Choroid plexus epithelial cell (primary cell): ENCODE measurements at regions not wholly inside any gene's neighbourhood (a gene's known extent, or its start where the extent isn't known, plus 50 kb on each side); places are given as distances from the start of the nearest gene placed in this dataset.

Experiments used
- DNase-seq: peaks from one replicate; pipeline ENCODE4 v3.0.0-alpha.2; 2010; ENCODE audit warnings: low read depth
- H3K4me3 ChIP-seq: 2 replicates; pipeline ENCODE4 v1.5.1; 2011; ENCODE audit warnings: low read depth, mild to moderate bottlenecking, control low read depth, low read length, moderate library complexity
- CTCF ChIP-seq: conservative IDR thresholded peaks from 2 replicates; pipeline ENCODE4 v1.5.1; 2011; ENCODE audit warnings: low read depth, mild to moderate bottlenecking, control low read depth, inconsistent platforms, low read length, moderate library complexity

- TF ChIP-seq CTCF, result no peak
- H3K4me3 ChIP-seq, result no peak overlapping the region
- DNase-seq, result no peak
These were observed 197.5 kb upstream of the SEMA3D start for GRCh38 chr7:85384392-85384791.

GRCh38 chr7:85381212-85381611, 194.4 kb upstream of the SEMA3D start:
- no peak overlapping the region for H3K4me3 ChIP-seq
- TF ChIP-seq CTCF, result no peak
- DNase-seq, result no peak

GRCh38 chr7:85376589-85376988, 189.7 kb upstream of the SEMA3D start:
- no peak for DNase-seq
- TF ChIP-seq CTCF, result no peak
- no peak overlapping the region for H3K4me3 ChIP-seq

GRCh38 chr7:85356916-85357315, 170.1 kb upstream of the SEMA3D start:
- DNase-seq, result no peak
- TF ChIP-seq CTCF, result no peak
- H3K4me3 ChIP-seq, result no peak overlapping the region

GRCh38 chr7:85343484-85343883, 156.6 kb upstream of the SEMA3D start:
- TF ChIP-seq CTCF, result no peak
- no peak overlapping the region for H3K4me3 ChIP-seq
- DNase-seq, result no peak

GRCh38 chr7:85342781-85343180, 155.9 kb upstream of the SEMA3D start:
- no peak for TF ChIP-seq CTCF
- no peak overlapping the region for H3K4me3 ChIP-seq
- no peak for DNase-seq

- no peak for TF ChIP-seq CTCF
- peak; percentile 28 for DNase-seq
- no peak overlapping the region for H3K4me3 ChIP-seq
These were observed 155.1 kb upstream of the SEMA3D start for GRCh38 chr7:85341973-85342372.
